M059J (cell line): ENCODE measurements at regions not wholly inside any gene's neighbourhood (a gene's known extent, or its start where the extent isn't known, plus 50 kb on each side); places are given as distances from the start of the nearest gene placed in this dataset.

Experiments used
- DNase-seq: peaks from one replicate; pipeline ENCODE4 v3.0.0-alpha.2; 2012; ENCODE audit warnings: low read depth

GRCh38 chr7:84821671-84822534 lies 365.0 kb downstream of the SEMA3D start:
- peak; percentile 40 for DNase-seq

DNA sequence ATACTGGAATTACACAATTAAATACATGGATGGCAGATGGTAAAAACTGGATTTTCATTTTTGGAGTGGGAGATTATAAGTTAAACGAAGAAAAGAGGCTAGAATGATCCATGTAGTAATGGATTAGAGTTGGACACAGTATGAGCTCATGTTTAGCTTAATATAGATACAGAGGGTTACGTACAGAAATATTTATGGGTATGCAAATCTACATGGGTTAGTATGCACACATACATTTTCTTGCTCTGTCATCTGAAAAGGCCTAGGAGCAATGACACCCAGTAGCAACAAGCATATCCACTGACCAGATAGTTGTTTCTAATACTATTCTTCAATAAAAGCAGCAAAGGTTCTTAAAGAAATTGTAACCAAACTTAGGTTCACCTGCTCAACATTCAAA lies 366.4 kb downstream of the SEMA3D start:
- DNase-seq: no peak

GRCh38 chr7:84817016-84817415 lies 369.8 kb downstream of the SEMA3D start:
- no peak for DNase-seq

DNA sequence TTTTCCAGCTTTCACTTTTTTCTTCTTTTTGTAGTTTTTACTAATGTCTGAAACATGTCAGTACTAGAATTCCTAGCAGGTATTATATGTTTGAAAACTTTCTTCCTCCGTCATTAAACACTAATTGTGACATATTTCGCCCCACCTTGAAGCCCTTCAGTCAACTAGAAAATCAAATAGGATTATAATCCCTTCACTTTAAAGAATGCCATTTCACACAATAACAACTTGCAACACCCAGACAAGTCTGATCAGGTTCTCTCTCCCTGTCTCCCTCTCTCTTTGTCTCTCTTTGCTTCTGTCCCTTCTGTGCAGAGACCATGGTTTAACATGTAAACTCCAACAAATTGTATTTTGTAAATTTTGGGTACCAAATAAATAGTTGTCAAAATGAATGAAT lies 373.5 kb downstream of the SEMA3D start:
- no peak for DNase-seq

DNA sequence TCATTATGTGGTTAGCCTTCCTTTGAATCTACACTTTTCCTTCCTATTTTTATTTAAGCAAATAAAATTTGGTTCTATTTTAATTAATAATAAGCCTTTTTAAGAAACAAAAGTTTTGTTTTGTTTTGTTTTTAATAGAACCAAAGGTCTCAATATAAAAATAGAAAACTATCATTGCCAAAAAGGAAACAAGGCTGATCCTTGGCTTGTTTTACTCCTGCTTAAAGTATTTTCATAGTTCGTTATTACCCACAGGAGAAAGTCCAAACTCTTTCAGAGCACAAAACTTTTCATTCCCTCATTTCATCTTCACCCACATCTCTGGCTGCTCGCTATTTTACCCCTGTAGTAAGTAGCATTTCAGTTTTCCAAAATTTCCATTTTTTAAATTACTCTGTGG lies 374.8 kb downstream of the SEMA3D start:
- DNase-seq: no peak

DNA sequence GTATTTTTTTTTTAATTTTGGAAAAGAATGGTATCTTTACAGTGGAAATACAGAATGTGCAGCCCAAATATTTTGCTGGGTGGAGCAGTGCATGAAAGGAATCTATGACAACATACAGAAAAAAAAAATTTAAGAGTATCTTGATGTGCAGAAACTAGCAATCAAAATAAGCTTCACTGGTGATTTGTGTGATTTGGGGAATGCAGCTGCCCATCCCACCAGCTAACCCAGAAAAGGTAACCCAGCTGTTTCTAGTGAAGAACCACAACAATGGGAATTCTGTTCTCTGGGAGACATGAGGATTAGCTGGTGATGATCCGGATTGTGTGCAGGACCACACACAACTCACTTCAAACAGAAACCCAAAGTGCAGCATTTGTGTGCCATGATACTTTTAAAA lies 375.5 kb downstream of the SEMA3D start:
- no peak for DNase-seq

DNA sequence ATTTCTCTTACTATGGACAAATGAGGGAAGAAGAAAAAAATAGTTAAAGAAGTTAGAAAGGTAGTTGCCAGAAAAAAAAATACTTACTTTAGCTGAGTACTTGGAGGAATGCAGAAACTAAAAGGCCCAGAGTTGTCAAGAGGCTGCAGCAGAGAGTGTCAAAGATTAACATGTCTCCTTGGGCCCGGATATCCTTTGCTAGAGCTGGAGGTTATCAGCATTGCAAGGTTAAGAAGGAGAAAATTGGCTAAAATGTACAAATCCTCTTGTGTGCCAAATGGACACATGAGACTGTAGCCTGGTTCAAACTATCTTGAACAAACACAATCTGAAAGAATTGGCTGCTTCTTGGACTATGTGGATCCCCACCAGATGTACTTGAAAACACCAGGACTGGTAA lies 377.0 kb downstream of the SEMA3D start:
- no peak for DNase-seq

DNA sequence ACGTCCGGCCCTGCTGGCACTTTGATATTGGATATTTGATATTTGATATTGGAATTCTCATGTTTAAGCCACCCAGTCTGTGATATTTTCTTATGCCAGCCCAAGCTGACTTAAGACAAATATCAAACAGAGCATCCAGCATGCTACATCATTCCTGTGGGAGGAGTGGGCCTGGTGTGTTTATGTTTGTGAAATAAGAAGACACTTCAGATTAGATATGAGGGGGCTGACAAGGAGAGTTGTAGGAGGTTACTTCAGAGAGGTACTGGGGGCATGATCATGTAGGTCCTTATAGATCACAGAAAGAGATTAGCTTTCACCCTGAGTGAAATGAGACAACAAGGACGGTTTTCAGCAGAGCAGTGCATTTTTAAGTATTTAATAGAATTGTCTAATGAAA lies 382.9 kb downstream of the SEMA3D start:
- DNase-seq: no peak

- no peak for DNase-seq
These were observed 385.5 kb downstream of the SEMA3D start for GRCh38 chr7:84801396-84801795.

GRCh38 chr7:84800846-84801245 lies 386.0 kb downstream of the SEMA3D start:
- DNase-seq: no peak

DNA sequence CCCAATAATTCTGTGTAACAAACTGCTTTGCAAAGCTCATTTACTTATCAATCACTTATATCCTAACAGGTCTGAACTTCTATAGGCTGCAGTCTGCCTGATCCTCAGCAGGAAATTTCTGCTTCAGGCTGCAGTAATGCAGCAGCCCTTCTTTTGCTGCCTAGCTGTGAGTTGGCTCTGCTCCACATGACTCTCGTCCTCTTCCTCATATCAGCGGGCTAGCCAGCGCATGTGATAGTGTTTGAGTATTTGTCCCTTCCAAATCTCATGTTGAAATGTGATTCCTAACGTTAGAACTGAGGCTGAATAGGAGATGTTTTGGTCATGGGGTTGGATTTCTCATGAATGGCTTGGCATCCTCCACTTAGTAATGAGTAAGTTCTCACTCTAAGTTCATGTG lies 387.8 kb downstream of the SEMA3D start:
- no peak for DNase-seq

DNA sequence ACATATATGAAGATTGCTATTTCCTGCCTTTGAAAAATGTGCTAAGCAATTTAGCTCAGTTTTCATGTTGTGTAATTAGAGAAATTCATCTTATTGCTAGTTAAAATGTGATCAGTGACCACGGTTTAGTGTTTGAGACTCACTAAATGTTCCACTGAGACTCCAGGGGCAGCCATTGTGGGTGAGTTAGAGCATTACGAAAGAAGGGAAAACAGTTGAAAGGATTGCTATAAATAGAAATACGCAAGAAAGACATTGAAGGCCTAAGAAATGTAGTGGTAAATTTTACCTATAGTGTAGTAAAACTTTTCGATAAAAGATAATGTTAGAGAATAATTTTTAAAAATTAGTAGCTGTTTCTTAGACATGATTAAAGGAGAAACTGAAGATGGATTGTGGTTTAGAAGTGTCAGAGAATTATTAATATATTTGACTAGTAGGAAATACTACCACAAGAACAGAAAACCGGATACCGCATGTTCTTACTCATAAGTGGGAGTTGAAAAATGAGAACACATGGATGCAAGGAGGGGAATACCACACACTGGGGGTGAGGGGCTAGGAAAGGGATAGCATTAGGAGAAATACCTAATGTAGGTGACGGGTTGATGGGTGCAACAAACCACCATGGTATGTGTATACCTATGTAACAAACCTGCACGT lies 394.5 kb downstream of the SEMA3D start:
- no peak for DNase-seq

- no peak for DNase-seq
These were observed 396.0 kb downstream of the SEMA3D start for GRCh38 chr7:84790882-84791281.

- DNase-seq: no peak
These were observed 400.8 kb downstream of the SEMA3D start for GRCh38 chr7:84786073-84786472.

- DNase-seq: no peak
These were observed 402.4 kb downstream of the SEMA3D start for GRCh38 chr7:84784450-84784849.

DNA sequence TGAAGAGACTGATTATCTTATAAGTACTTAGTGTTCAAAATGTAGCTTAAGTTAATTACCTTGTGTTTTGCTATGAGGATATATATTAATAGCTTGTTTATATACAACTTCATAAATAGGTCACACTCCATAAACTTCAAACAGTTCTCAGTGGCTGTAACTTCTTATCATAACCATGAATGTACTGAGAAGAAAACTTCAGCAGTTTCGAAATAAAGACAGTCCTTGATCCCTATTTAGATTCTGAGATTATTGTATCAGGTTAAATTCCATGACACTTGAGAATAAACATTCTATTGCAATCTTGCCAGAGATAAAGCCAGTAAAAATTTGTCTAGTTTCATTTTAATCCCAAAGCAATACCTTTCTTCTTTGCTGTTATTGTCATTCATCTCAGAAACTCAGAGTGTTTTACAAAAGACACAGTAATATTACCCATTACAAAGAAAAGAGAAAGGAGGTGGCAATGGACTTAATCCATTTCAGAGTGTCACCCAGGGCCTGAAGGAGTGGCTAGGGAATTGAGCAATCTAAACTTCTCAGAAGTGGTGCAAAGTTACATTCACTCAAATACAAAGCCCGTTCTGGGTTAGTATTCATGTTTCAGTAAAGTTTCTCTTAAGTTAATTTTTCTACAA lies 403.6 kb downstream of the SEMA3D start:
- DNase-seq: peak; percentile 32

DNA sequence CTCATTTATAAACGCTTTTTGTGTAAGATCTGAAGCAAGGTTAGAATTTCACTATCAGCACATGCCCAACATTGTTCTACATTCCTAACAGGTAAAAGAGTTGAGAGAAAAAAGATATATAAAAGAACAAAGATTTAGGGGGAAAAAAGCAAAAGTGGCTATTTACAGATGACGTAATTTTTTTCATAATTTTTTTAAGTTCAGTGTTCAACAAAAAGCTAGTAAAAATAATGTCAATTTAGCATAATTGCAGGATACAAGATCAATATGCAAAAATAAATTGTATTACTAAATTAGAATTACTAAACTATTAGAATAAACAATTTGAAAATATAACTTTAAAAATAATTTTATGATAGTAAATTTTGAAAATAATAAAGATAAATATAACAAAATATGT lies 405.0 kb downstream of the SEMA3D start:
- no peak for DNase-seq

GRCh38 chr7:84780158-84781124 lies 406.4 kb downstream of the SEMA3D start:
- no peak for DNase-seq

- DNase-seq: no peak
These were observed 429.1 kb downstream of the SEMA3D start for GRCh38 chr7:84757761-84758160.

GRCh38 chr7:84746353-84746752 lies 440.5 kb downstream of the SEMA3D start:
- DNase-seq: no peak

- no peak for DNase-seq
These were observed 442.5 kb downstream of the SEMA3D start for GRCh38 chr7:84744385-84744784.
